HepG2 (cell line): ENCODE measurements at regions not wholly inside any gene's neighbourhood (a gene's known extent, or its start where the extent isn't known, plus 50 kb on each side); places are given as distances from the start of the nearest gene placed in this dataset.

ENCODE experiments used
- ATAC-seq: fragments of 200-7000 bp; cut with Tn5 transposase; 3 replicates; pipeline ENCODE4 v1.9.1; 2020; ENCODE audit warnings: mild to moderate bottlenecking, moderate library complexity
- BruUV-seq: library from RNA; stranded (reverse); fragments of 400-500 nt; replicated peaks from 2 replicates; lab custom pipeline; 2021; lab: Mats Ljungman, UMichigan
- CTCF ChIA-PET: fragments of 300-600 bp; formaldehyde crosslinking; extraction: SDS; loops from one replicate; lab custom pipeline; 2021; ENCODE audit warnings: low total read pairs, inconsistent platforms, low intra/inter-chr PET ratio; lab: Yijun Ruan, JAX
- POLR2A ChIA-PET: fragments of 350-600 bp; sonication (Branson Sonifier 250); formaldehyde crosslinking; loops from one replicate; lab custom pipeline; 2020; ENCODE audit warnings: antibody characterized with exemption, inconsistent platforms; lab: Yijun Ruan, JAX
- DNase-seq: peaks from one replicate; pipeline ENCODE4 v3.0.0-alpha.2; 2015; ENCODE audit warnings: low spot score
- FAIRE-seq: peaks from 3 replicates; lab custom pipeline; 2011; peaks lifted over from hg19 to GRCh38; lab: Jason Lieb, UNC
- H2AFZ ChIP-seq: one replicate; pipeline ENCODE4 v1.6.1; 2011; ENCODE audit warnings: low read length, inconsistent platforms
- H3K27ac ChIP-seq: fragments of 300-600 bp; 3 replicates; pipeline ENCODE4 v1.8.0; 2011; ENCODE audit warnings: mixed run types, mild to moderate bottlenecking, mixed read lengths, low read length, inconsistent platforms; ENCODE audit not compliant: insufficient read depth; ENCODE audit errors: extremely low read length
- H3K27me3 ChIP-seq, 2 experiments: fragments of 200-600 bp in 1 of 2; 2 replicates in 1 of 2; 3 replicates in 1 of 2; pipeline versions ENCODE4 v1.6.0 to v1.8.0; 2011; ENCODE audit warnings: low read length in 2 of 2, mild to moderate bottlenecking in 2 of 2, moderate library complexity in 2 of 2, inconsistent platforms in 1 of 2; ENCODE audit not compliant: insufficient read depth in 2 of 2, control insufficient read depth in 1 of 2
- H3K36me3 ChIP-seq, 2 experiments: fragments of 200-600 bp in 1 of 2; replicated peaks in 1 of 2; 2 replicates in 1 of 2; 3 replicates in 1 of 2; pipeline versions ENCODE4 v1.5.1 to v1.8.0; 2011; ENCODE audit warnings: low read length in 2 of 2, inconsistent platforms in 1 of 2; ENCODE audit not compliant: insufficient read depth in 2 of 2, control insufficient read depth in 1 of 2
- H3K4me1 ChIP-seq: 2 replicates; pipeline ENCODE4 v1.5.1; 2012; ENCODE audit warnings: low read length, inconsistent platforms; ENCODE audit not compliant: insufficient read depth
- H3K4me2 ChIP-seq: 2 replicates; pipeline ENCODE4 v1.6.0; 2011; ENCODE audit warnings: low read depth, low read length, inconsistent platforms
- H3K4me3 ChIP-seq, 3 experiments: fragments of 200-600 bp in 1 of 3; sonication (generic), shearing (Covaris generic) in 1 of 3; replicated peaks in 1 of 3; 2 replicates each; pipeline ENCODE4 v1.5.1; 2011 to 2016; ENCODE audit warnings: low read length in 3 of 3, inconsistent platforms in 2 of 3, low read depth in 2 of 3, mild to moderate bottlenecking in 2 of 3, control low read depth in 1 of 3, mixed read lengths in 1 of 3; ENCODE audit not compliant: insufficient read depth in 1 of 3
- H3K79me2 ChIP-seq: one replicate; pipeline ENCODE4 v1.6.1; 2011; ENCODE audit warnings: low read length, inconsistent platforms; ENCODE audit not compliant: insufficient read depth
- H3K9ac ChIP-seq: 2 replicates; pipeline ENCODE4 v1.6.0; 2011; ENCODE audit warnings: mild to moderate bottlenecking, low read depth, low read length, inconsistent platforms; ENCODE audit not compliant: insufficient read depth
- H3K9me3 ChIP-seq: 2 replicates; pipeline ENCODE4 v1.5.1; 2012; ENCODE audit warnings: mild to moderate bottlenecking, low read length
- H4K20me1 ChIP-seq: 2 replicates; pipeline ENCODE4 v1.6.0; 2011; ENCODE audit warnings: inconsistent platforms, mild to moderate bottlenecking, low read length, moderate library complexity; ENCODE audit not compliant: insufficient read depth
- CAMTA2 ChIP-seq: sonication (generic); formaldehyde crosslinking; IDR thresholded peaks from 2 replicates; pipeline ENCODE4 v1.4.0; 2020; ENCODE audit warnings: mild to moderate bottlenecking, missing genetic modification reagents, borderline replicate concordance
- FOXO1 ChIP-seq: sonication (generic); formaldehyde crosslinking; IDR thresholded peaks from 2 replicates; pipeline ENCODE4 v1.4.0; 2020; ENCODE audit warnings: missing genetic modification reagents
- FUBP1 ChIP-seq: sonication (generic); formaldehyde crosslinking; IDR thresholded peaks from 2 replicates; pipeline ENCODE4 v1.5.1; 2020; ENCODE audit warnings: missing genetic modification reagents, mild to moderate bottlenecking, borderline replicate concordance
- RARA ChIP-seq: IDR thresholded peaks from 2 replicates; pipeline ENCODE4 v1.6.1; 2016; ENCODE audit warnings: missing genetic modification reagents, missing compliant biosample characterization
- SMAD3 ChIP-seq: sonication (generic); formaldehyde crosslinking; IDR thresholded peaks from 2 replicates; pipeline ENCODE4 v1.4.0; 2020; ENCODE audit warnings: missing genetic modification reagents
- SRF ChIP-seq: IDR thresholded peaks from 2 replicates; pipeline ENCODE4 v1.6.1; 2011; ENCODE audit warnings: mild to moderate bottlenecking, low read depth, low read length, moderate library complexity
- ZKSCAN1 ChIP-seq: fragments of 150-350 bp; IDR thresholded peaks from 2 replicates; pipeline ENCODE4 v1.6.1; 2014; ENCODE audit warnings: low read length
- ZMAT5 ChIP-seq: sonication (generic); formaldehyde crosslinking; IDR thresholded peaks from 2 replicates; pipeline ENCODE4 v1.5.0; 2020; ENCODE audit warnings: mild to moderate bottlenecking, low read depth, missing genetic modification reagents, borderline replicate concordance
- ZNF407 ChIP-seq: sonication (generic); formaldehyde crosslinking; IDR thresholded peaks from one replicate; pipeline ENCODE4 v1.5.1; 2020; ENCODE audit warnings: mild to moderate bottlenecking, missing genetic modification reagents; ENCODE audit errors: not compliant biosample characterization
- ZNF496 ChIP-seq: sonication (generic); formaldehyde crosslinking; IDR thresholded peaks from 2 replicates; pipeline ENCODE4 v1.8.1; 2023; ENCODE audit warnings: mild to moderate bottlenecking, moderate library complexity, missing genetic modification reagents; ENCODE audit not compliant: insufficient replicate concordance
- ZNF547 ChIP-seq: sonication (generic); formaldehyde crosslinking; IDR thresholded peaks from 2 replicates; pipeline ENCODE4 v1.5.1; 2020; ENCODE audit warnings: mild to moderate bottlenecking, missing genetic modification reagents
- ZNF607 ChIP-seq: sonication (generic); formaldehyde crosslinking; IDR thresholded peaks from 2 replicates; pipeline ENCODE4 v1.5.1; 2020; ENCODE audit warnings: missing genetic modification reagents, mild to moderate bottlenecking, borderline replicate concordance
- ZNF768 ChIP-seq: sonication (generic); formaldehyde crosslinking; IDR thresholded peaks from 2 replicates; pipeline ENCODE4 v1.4.0; 2020; ENCODE audit warnings: missing genetic modification reagents
- ZNF83 ChIP-seq: sonication (generic); formaldehyde crosslinking; IDR thresholded peaks from 2 replicates; pipeline ENCODE4 v1.4.0; 2020; ENCODE audit warnings: missing genetic modification reagents, mild to moderate bottlenecking, borderline replicate concordance
- ZSCAN25 ChIP-seq: sonication (generic); formaldehyde crosslinking; IDR thresholded peaks from 2 replicates; pipeline ENCODE4 v1.8.0; 2022; ENCODE audit warnings: mild to moderate bottlenecking, missing genetic modification reagents
- WGBS: methylation state at CpG from one replicate; pipeline ENCODE4 v1.1.6; 2017; ENCODE audit warnings: low lambda C conversion rate; 5-methylcytosine and 5-hydroxymethylcytosine counted together
- in situ Hi-C: cut with HindIII; loops from 2 replicates; pipeline ENCODE4 v1.10.0; 2017; ENCODE audit warnings: low pct_unique_long_range_greater_than_20kb; ENCODE audit not compliant: extremely low pct_ligation_motif_present
- intact Hi-C: fragments of 100-400 bp; cut with micrococcal nuclease; formaldehyde crosslinking; loops from one replicate; pipeline ENCODE4 v1.10.0; 2022; ENCODE audit not compliant: unreplicated experiment

- TF ChIP-seq ZNF407 (no peak), ZNF496 (CRISPR knock-in tag) (no peak)
Measured at GRCh38 chr3:193954752-193955151, 181.2 kb upstream of the HES1 start (continued).

GRCh38 chr3:193955719-193956118, 180.2 kb upstream of the HES1 start:
- 86% methylated on average over 6 of the region's 7 CpGs for WGBS
- Histone ChIP-seq H3K9me3 (peaks cover 7% of the 10 kb centered on the region), H3K4me2 (no peak overlapping the region), H2AFZ (no peak overlapping the region), H3K27ac (no peak overlapping the region), H3K4me1 (no peaks in the 10 kb centered on the region), H3K4me3 (no peak overlapping the region), H3K79me2 (no peaks in the 10 kb centered on the region), H3K36me3 (no peaks in the 10 kb centered on the region), H3K9ac (no peak overlapping the region), H3K27me3 (peaks cover 0 to 11% of the 10 kb centered on the region in 2 experiments; a peak in 4 of 5 replicates), H4K20me1 (no peaks in the 10 kb centered on the region)
- ChIA-PET POLR2A (no interaction called here), CTCF (no interaction called here)
- no TSS peak for BruUV-seq
- intact Hi-C loops = no loop called here
- FAIRE-seq = no peak
- in situ Hi-C loops = no loop called here
- ATAC-seq = no peak
- no peak for DNase-seq
- no peak for TF ChIP-seq FUBP1 (CRISPR knock-in tag)
- no peak for TF ChIP-seq SRF
- no peak for TF ChIP-seq CAMTA2
- TF ChIP-seq ZKSCAN1 = no peak
- TF ChIP-seq ZSCAN25 (CRISPR knock-in tag) = no peak
- no peak for TF ChIP-seq RARA (CRISPR knock-in tag)
- no peak for TF ChIP-seq ZMAT5
- TF ChIP-seq ZNF547 (CRISPR knock-in tag) = no peak
- no peak for TF ChIP-seq SMAD3 (CRISPR knock-in tag)
- no peak for TF ChIP-seq ZNF83 (CRISPR knock-in tag)
- TF ChIP-seq ZNF607 (CRISPR knock-in tag) = no peak
- TF ChIP-seq FOXO1 (CRISPR knock-in tag) = no peak
- TF ChIP-seq ZNF768 = no peak
